Nephron (organoid): ENCODE measurements at regions not wholly inside any gene's neighbourhood (a gene's known extent, or its start where the extent isn't known, plus 50 kb on each side); places are given as distances from the start of the nearest gene placed in this dataset.
"Not testable (repeated sequence)": the region's sequence is repeated elsewhere in the genome, so short reads cannot be mapped to it uniquely, and the experiment has no call there.

Experiments
- H3K27ac Mint-ChIP-seq, 3 experiments: 2 replicates each; pipeline ENCODE4 v1.8.0; 2020; ENCODE audit warnings: mixed read lengths in 3 of 3, mild to moderate bottlenecking in 2 of 3, moderate library complexity in 1 of 3
- H3K27me3 Mint-ChIP-seq: 2 replicates; pipeline ENCODE4 v1.8.0; 2021; ENCODE audit warnings: low read depth, mild to moderate bottlenecking, moderate library complexity, mixed read lengths
- H3K36me3 Mint-ChIP-seq: 2 replicates; pipeline ENCODE4 v1.8.0; 2020; ENCODE audit warnings: low read depth, mixed read lengths
- H3K4me1 Mint-ChIP-seq: 2 replicates; pipeline ENCODE4 v1.8.0; 2020; ENCODE audit warnings: mixed read lengths
- H3K4me3 Mint-ChIP-seq, 3 experiments: 2 replicates each; pipeline ENCODE4 v1.8.0; 2020; ENCODE audit warnings: mild to moderate bottlenecking in 3 of 3, mixed read lengths in 3 of 3, moderate library complexity in 2 of 3
- H3K9me3 Mint-ChIP-seq: 2 replicates; pipeline ENCODE4 v1.8.0; 2020; ENCODE audit warnings: mixed read lengths
- CTCF ChIP-seq, 3 experiments: fragments of 200-600 bp; sonication (generic); IDR thresholded peaks; one replicate each; pipeline ENCODE4 v1.5.0; 2021; ENCODE audit warnings: antibody characterized with exemption in 3 of 3; ENCODE audit not compliant: unreplicated experiment in 3 of 3

DNA sequence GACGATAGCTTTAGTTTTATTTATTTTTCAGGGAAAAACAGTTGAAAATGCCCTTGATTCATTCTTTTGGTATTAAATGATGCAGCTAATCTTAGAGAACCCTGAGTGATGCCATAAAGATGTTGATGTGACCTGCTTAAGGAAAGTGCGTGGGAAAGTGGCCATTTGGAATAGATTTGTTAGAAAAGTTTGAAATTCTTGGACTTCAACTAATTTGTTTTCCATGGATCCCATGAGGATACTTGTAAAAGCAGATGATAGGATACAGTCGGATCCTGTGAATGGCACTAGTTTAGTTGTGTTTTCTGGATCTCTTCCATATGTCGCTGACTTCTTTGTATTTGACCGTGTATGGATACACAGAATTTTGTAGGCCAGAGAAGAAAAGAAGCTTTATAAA lies 69.0 kb downstream of the SEPTIN7 start:
- peaks cover 21% of the 10 kb centered on the region for H3K4me1 Mint-ChIP-seq
- no peak for TF ChIP-seq CTCF (IDR thresholded peaks at IDR 0.05; ENCODE audit: unreplicated experiment in 3 of 3)
- H3K36me3 Mint-ChIP-seq, result peaks cover 55% of the 10 kb centered on the region
- H3K27me3 Mint-ChIP-seq, result no peaks in the 10 kb centered on the region
- peak overlapping the region in 1 of 3 experiments; percentile 80 for H3K27ac Mint-ChIP-seq
- H3K4me3 Mint-ChIP-seq, result no peak overlapping the region
- H3K9me3 Mint-ChIP-seq, result no peaks in the 10 kb centered on the region

GRCh38 chr7:35871856-35872255 lies 71.0 kb downstream of the SEPTIN7 start:
- no peak for TF ChIP-seq CTCF (IDR thresholded peaks at IDR 0.05; ENCODE audit: unreplicated experiment in 3 of 3)
- no peaks in the 10 kb centered on the region for H3K27me3 Mint-ChIP-seq
- no peak overlapping the region for H3K4me3 Mint-ChIP-seq
- H3K36me3 Mint-ChIP-seq, result peaks cover 36% of the 10 kb centered on the region
- no peaks in the 10 kb centered on the region for H3K9me3 Mint-ChIP-seq
- H3K27ac Mint-ChIP-seq, result no peak overlapping the region
- peaks cover 24% of the 10 kb centered on the region for H3K4me1 Mint-ChIP-seq

GRCh38 chr7:35874886-35875285 lies 74.0 kb downstream of the SEPTIN7 start:
- no peaks in the 10 kb centered on the region for H3K27me3 Mint-ChIP-seq
- no peaks in the 10 kb centered on the region for H3K9me3 Mint-ChIP-seq
- H3K36me3 Mint-ChIP-seq, result peaks cover 27% of the 10 kb centered on the region
- H3K4me3 Mint-ChIP-seq, result no peak overlapping the region
- H3K27ac Mint-ChIP-seq, result peak overlapping the region in 1 of 3 experiments; percentile 59
- TF ChIP-seq CTCF (IDR thresholded peaks at IDR 0.05; ENCODE audit: unreplicated experiment in 3 of 3), result no peak
- H3K4me1 Mint-ChIP-seq, result peaks cover 27% of the 10 kb centered on the region

DNA sequence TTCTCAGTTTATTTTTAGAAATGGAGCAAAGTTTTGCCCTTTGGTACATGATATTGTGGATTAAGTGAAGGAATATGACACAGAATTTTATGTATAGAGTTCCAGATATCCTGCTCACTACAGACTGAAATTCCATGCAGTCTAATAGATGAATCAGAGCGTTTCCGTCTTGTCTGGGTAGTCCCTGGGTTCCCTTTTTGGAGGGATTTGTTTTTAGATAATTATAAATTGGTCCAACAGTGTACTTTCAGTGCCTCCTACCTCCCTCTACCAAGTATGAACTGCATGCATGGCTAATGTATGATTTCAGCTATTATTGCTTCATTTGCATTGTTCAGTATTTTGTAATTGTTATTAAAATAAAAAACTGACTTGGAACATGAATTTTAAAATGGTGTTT lies 74.4 kb downstream of the SEPTIN7 start:
- Mint-ChIP-seq H3K27me3 (no peaks in the 10 kb centered on the region), H3K4me3 (no peak overlapping the region), H3K4me1 (peaks cover 23% of the 10 kb centered on the region), H3K36me3 (peaks cover 26% of the 10 kb centered on the region), H3K27ac (peak overlapping the region in 1 of 3 experiments; percentile 59), H3K9me3 (no peaks in the 10 kb centered on the region)
- TF ChIP-seq CTCF (IDR thresholded peaks at IDR 0.05; ENCODE audit: unreplicated experiment in 3 of 3), result no peak

DNA sequence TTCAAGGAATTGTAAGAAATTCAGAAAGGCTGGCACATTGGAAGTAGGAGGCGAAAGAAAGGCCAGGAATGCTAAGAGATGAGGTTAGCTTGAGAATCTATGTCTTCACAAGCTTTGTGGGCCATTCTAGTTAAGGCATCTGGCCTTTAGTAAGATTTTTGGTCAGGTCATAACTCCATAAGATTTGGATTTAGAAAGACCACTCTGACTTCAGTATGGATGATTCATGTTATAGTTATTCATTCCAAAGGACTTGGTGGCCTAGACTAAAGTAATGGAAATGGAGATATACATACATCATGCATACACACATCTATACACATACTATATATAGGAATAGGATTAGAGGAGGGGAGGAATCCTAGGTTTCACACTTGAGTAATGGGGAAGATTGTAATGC lies 77.5 kb downstream of the SEPTIN7 start:
- no peaks in the 10 kb centered on the region for H3K27me3 Mint-ChIP-seq
- peaks cover 25% of the 10 kb centered on the region for H3K4me1 Mint-ChIP-seq
- no peak overlapping the region for H3K4me3 Mint-ChIP-seq
- H3K36me3 Mint-ChIP-seq, result peaks cover 34% of the 10 kb centered on the region
- no peak overlapping the region for H3K27ac Mint-ChIP-seq
- no peak for TF ChIP-seq CTCF (IDR thresholded peaks at IDR 0.05; ENCODE audit: unreplicated experiment in 3 of 3)
- no peaks in the 10 kb centered on the region for H3K9me3 Mint-ChIP-seq

DNA sequence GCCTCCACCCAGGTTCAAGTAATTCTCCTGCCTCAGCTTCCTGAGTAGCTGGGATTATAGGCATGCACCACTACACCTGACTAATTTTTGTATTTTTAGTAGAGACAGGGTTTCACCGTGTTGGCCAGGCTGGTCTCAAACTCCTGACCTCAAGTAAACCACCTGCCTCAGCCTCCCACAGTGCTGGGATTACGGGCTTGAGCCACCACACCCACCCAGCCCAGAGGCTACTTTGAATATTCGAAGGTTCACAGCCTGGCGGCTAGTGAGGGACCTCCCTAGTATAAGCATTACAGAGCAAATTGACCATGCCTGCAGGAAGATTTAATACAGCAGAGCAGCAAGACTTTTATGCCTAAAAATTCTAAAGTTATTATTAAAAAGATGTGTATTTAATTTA lies 86.6 kb downstream of the SEPTIN7 start:
- not testable (repeated sequence) for H3K27ac Mint-ChIP-seq, H3K4me1 Mint-ChIP-seq, H3K27me3 Mint-ChIP-seq, H3K4me3 Mint-ChIP-seq, H3K9me3 Mint-ChIP-seq
- H3K36me3 Mint-ChIP-seq, result peaks cover 59% of the 10 kb centered on the region
